HCT116 (cell line): ENCODE measurements at regions not wholly inside any gene's neighbourhood (a gene's known extent, or its start where the extent isn't known, plus 50 kb on each side); places are given as distances from the start of the nearest gene placed in this dataset.

ENCODE experiments used
- ATAC-seq: fragments of 200-7000 bp; cut with Tn5 transposase; 2 replicates; pipeline ENCODE4 v1.9.1; 2020; ENCODE audit warnings: mild to moderate bottlenecking, moderate library complexity
- BruUV-seq: library from RNA; stranded (reverse); fragments of 400-500 nt; replicated peaks from 2 replicates; lab custom pipeline; 2021; lab: Mats Ljungman, UMichigan
- CTCF ChIA-PET: fragments of 300-600 bp; sonication (Branson Sonifier 250); formaldehyde crosslinking; loops from one replicate; lab custom pipeline; 2021; ENCODE audit warnings: antibody characterized with exemption; lab: Charles Lee
- POLR2A ChIA-PET: fragments of 300-600, 350-600 bp; sonication (Branson Sonifier 250); formaldehyde crosslinking; loops from one replicate; lab custom pipeline; 2021; ENCODE audit warnings: antibody characterized with exemption; lab: Charles Lee
- RAD21 ChIA-PET, 2 experiments: fragments of 300-600 bp; sonication (Branson Sonifier 250); formaldehyde crosslinking; loops; one replicate each; lab custom pipeline; 2023; ENCODE audit warnings: low total read pairs in 2 of 2; ENCODE audit not compliant: uncharacterized antibody in 2 of 2, unreplicated experiment in 2 of 2, low non-redundant PET in 1 of 2; lab: Charles Lee
- DNase-seq: peaks from one replicate; pipeline ENCODE4 v3.0.0-alpha.2; 2010; ENCODE audit warnings: low read depth, low spot score
- H2AFZ ChIP-seq: fragments of 200-600 bp; shearing (Covaris generic), sonication (generic); 2 replicates; pipeline ENCODE4 v1.6.1; 2017; ENCODE audit warnings: low read depth, mixed run types, mixed read lengths, antibody characterized with exemption, low read length; ENCODE audit not compliant: poor library complexity, severe bottlenecking
- H3K27ac ChIP-seq: 2 replicates; pipeline ENCODE4 v1.5.1; 2012; ENCODE audit warnings: low read depth, low read length
- H3K27me3 ChIP-seq: fragments of 200-600 bp; sonication (generic); 2 replicates; pipeline ENCODE4 v1.6.1; 2016; ENCODE audit warnings: mixed run types, low read length, mixed read lengths; ENCODE audit not compliant: insufficient read depth
- H3K36me3 ChIP-seq, 2 experiments: fragments of 200-500 bp in 1 of 2; fragments of 200-600 bp in 1 of 2; sonication (Bioruptor generic) in 1 of 2; sonication (generic) in 1 of 2; 2 replicates each; pipeline versions ENCODE4 v1.5.1 to v1.6.1; 2014 to 2016; ENCODE audit warnings: low read length in 2 of 2, inconsistent platforms in 1 of 2, mixed read lengths in 1 of 2, mixed run types in 1 of 2; ENCODE audit not compliant: insufficient read depth in 2 of 2, control insufficient read depth in 1 of 2
- H3K4me1 ChIP-seq, 2 experiments: fragments of 200-600 bp in 1 of 2; sonication (generic) in 1 of 2; 2 replicates each; pipeline versions ENCODE4 v1.5.1 to v1.6.1; 2012 to 2017; ENCODE audit warnings: low read length in 2 of 2, inconsistent platforms in 1 of 2, mild to moderate bottlenecking in 1 of 2, mixed read lengths in 1 of 2, mixed run types in 1 of 2, moderate library complexity in 1 of 2; ENCODE audit not compliant: insufficient read depth in 2 of 2, control insufficient read depth in 1 of 2
- H3K4me2 ChIP-seq: fragments of 200-600 bp; sonication (generic); 2 replicates; pipeline ENCODE4 v1.6.1; 2017; ENCODE audit warnings: mixed run types, low read length, mixed read lengths
- H3K4me3 ChIP-seq, 2 experiments: fragments of 200-600 bp in 1 of 2; sonication (generic) in 1 of 2; replicated peaks in 1 of 2; 2 replicates each; pipeline ENCODE4 v1.5.1; 2011 to 2016; ENCODE audit warnings: low read length in 2 of 2, control low read depth in 1 of 2, low read depth in 1 of 2, mild to moderate bottlenecking in 1 of 2, mixed read lengths in 1 of 2, mixed run types in 1 of 2
- H3K79me2 ChIP-seq: fragments of 200-600 bp; sonication (generic); 2 replicates; pipeline ENCODE4 v1.6.1; 2017; ENCODE audit warnings: mild to moderate bottlenecking, mixed run types, low read length, moderate library complexity, mixed read lengths; ENCODE audit not compliant: insufficient read depth
- H3K9ac ChIP-seq: fragments of 200-600 bp; sonication (generic); 2 replicates; pipeline ENCODE4 v1.6.1; 2016; ENCODE audit warnings: low read length, mixed read lengths
- H3K9me2 ChIP-seq: fragments of 200-600 bp; sonication (generic), shearing (Covaris generic); 2 replicates; pipeline ENCODE4 v1.6.1; 2017; ENCODE audit warnings: mixed run types, mild to moderate bottlenecking, moderate library complexity; ENCODE audit not compliant: insufficient read depth
- H3K9me3 ChIP-seq, 2 experiments: fragments of 200-500 bp in 1 of 2; fragments of 200-600 bp in 1 of 2; sonication (Bioruptor generic) in 1 of 2; sonication (generic) in 1 of 2; 2 replicates each; pipeline ENCODE4 v1.6.1; 2014 to 2017; ENCODE audit warnings: low read length in 2 of 2, mixed read lengths in 2 of 2, inconsistent platforms in 1 of 2, low read depth in 1 of 2, mild to moderate bottlenecking in 1 of 2, mixed run types in 1 of 2, moderate library complexity in 1 of 2; ENCODE audit not compliant: control insufficient read depth in 1 of 2, insufficient read depth in 1 of 2
- H4K20me1 ChIP-seq: fragments of 200-600 bp; sonication (generic), shearing (Covaris generic); 2 replicates; pipeline ENCODE4 v1.6.1; 2017; ENCODE audit warnings: mixed run types, mild to moderate bottlenecking, moderate library complexity; ENCODE audit not compliant: insufficient read depth
- EGR1 ChIP-seq: IDR thresholded peaks from 2 replicates; pipeline ENCODE4 v1.6.1; 2012; ENCODE audit warnings: low read depth
- ELF1 ChIP-seq: IDR thresholded peaks from 2 replicates; pipeline ENCODE4 v1.6.1; 2012; ENCODE audit warnings: low read depth, borderline replicate concordance
- FOSL1 ChIP-seq: IDR thresholded peaks from 2 replicates; pipeline ENCODE4 v1.6.1; 2012; ENCODE audit warnings: low read depth
- POLR2A ChIP-seq: IDR thresholded peaks from 2 replicates; pipeline ENCODE4 v1.7.0; 2011; ENCODE audit warnings: borderline replicate concordance; ENCODE audit not compliant: insufficient read depth, insufficient read length; ENCODE audit errors: extremely low read depth
- POLR2AphosphoS5 ChIP-seq: IDR thresholded peaks from 2 replicates; pipeline ENCODE4 v1.6.1; 2011; ENCODE audit warnings: mild to moderate bottlenecking, low read depth, low read length, moderate library complexity
- RAD21 ChIP-seq: IDR thresholded peaks from 2 replicates; pipeline ENCODE4 v1.6.1; 2012; ENCODE audit warnings: low read depth, mild to moderate bottlenecking
- SIN3A ChIP-seq: IDR thresholded peaks from 2 replicates; pipeline ENCODE4 v1.6.1; 2012; ENCODE audit warnings: low read depth
- SRF ChIP-seq: IDR thresholded peaks from 2 replicates; pipeline ENCODE4 v1.6.1; 2012; ENCODE audit warnings: low read depth
- TCF7L2 ChIP-seq: IDR thresholded peaks from 2 replicates; pipeline ENCODE4 v1.7.0; 2011; ENCODE audit warnings: borderline replicate concordance, inconsistent platforms; ENCODE audit not compliant: insufficient read depth, insufficient read length; ENCODE audit errors: extremely low read depth
- ZFX ChIP-seq: fragments of 450-650 bp; IDR thresholded peaks from 2 replicates; pipeline ENCODE4 v1.6.1; 2017
- intact Hi-C: fragments of 100-400 bp; cut with micrococcal nuclease; formaldehyde crosslinking; loops from 2 replicates; pipeline ENCODE4 v1.10.0; 2022
- TF ChIP-seq, protein P1 (sequence below): IDR thresholded peaks from 2 replicates; pipeline ENCODE4 v1.6.1; 2012
- TF ChIP-seq, protein P2 (sequence below): IDR thresholded peaks from 2 replicates; pipeline ENCODE4 v1.6.1; 2012; ENCODE audit warnings: low read depth
- TF ChIP-seq, protein P3 (sequence below), 3 experiments: fragments of 200-600 bp in 1 of 3; sonication (generic) in 1 of 3; IDR thresholded peaks in 2 of 3; conservative IDR thresholded peaks in 1 of 3; 2 replicates each; pipeline ENCODE4 v1.5.1; 2012 to 2017; ENCODE audit warnings: low read depth in 2 of 3, low read length in 2 of 3, antibody characterized with exemption in 1 of 3, borderline replicate concordance in 1 of 3, control low read depth in 1 of 3, mild to moderate bottlenecking in 1 of 3, mixed read lengths in 1 of 3, mixed run types in 1 of 3, moderate library complexity in 1 of 3; ENCODE audit not compliant: insufficient read depth in 1 of 3
- TF ChIP-seq, protein P4 (sequence below): IDR thresholded peaks from 2 replicates; pipeline ENCODE4 v1.6.1; 2011; ENCODE audit warnings: mild to moderate bottlenecking, low read length, moderate library complexity; ENCODE audit not compliant: insufficient replicate concordance; ENCODE audit errors: extremely low read depth

DNA sequence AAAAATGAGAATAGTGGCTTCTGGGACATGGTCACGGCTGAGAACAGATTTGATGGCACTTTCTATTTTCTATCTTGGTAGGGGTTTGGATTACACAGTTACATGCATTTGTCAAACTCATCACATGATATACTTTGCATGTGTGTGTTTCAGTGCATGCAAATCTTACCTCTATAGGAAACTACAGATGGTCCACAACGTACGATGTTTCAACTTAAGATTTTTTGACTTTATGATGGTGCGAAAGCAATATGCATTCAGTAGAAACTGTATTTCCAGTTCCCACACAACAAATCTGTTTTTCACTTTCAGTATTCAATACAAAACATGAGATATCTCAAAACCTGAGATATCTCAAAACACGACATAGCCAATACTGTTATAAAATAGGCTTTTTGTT, 231.8 kb upstream of the SPTLC3 start:
- H3K36me3 ChIP-seq: no peaks in the 10 kb centered on the region
- no peak overlapping the region for H3K27ac ChIP-seq
- H3K4me3 ChIP-seq: no peak overlapping the region
- no peaks in the 10 kb centered on the region for H3K4me1 ChIP-seq
- no peaks in the 10 kb centered on the region for H4K20me1 ChIP-seq
- ATAC-seq: no peak
- H3K9ac ChIP-seq: no peak overlapping the region
- H3K9me3 ChIP-seq: peaks cover 6 to 17% of the 10 kb centered on the region in 2 experiments; a peak in 3 of 4 replicates
- no peaks in the 10 kb centered on the region for H3K9me2 ChIP-seq
- ChIA-PET CTCF (no interaction called here), POLR2A (no interaction called here), RAD21 (no interaction called here)
- intact Hi-C loops: no loop called here
- no peak overlapping the region for H3K4me2 ChIP-seq
- H3K27me3 ChIP-seq: no peaks in the 10 kb centered on the region
- no peak for TF ChIP-seq FOSL1
- DNase-seq: no peak
- BruUV-seq: no TSS peak
- no peak overlapping the region for H2AFZ ChIP-seq
- no peaks in the 10 kb centered on the region for H3K79me2 ChIP-seq

DNA sequence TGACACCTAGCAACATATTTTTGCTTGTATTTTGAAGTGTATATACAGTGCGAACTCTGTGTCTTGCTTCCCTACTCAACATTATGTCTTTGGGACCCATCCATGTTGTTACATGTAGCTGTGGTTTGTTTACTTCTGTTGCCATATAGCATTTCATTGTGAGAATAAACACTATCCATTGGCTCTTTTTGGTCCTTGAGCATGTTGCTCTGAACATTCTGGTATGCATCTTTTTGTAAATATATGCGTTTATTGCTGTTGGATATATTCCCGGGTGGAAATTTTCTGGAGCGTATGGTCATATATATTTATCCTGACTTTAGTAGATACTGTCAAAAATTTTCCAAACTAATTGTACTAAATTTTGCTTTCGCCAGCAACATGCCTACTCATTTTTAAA, 222.5 kb upstream of the SPTLC3 start:
- H3K4me3 ChIP-seq: no peak overlapping the region
- RAD21 ChIA-PET: no interaction called here
- no TSS peak for BruUV-seq
- intact Hi-C loops: no loop called here
- no peaks in the 10 kb centered on the region for H4K20me1 ChIP-seq
- H3K4me1 ChIP-seq: no peaks in the 10 kb centered on the region
- H3K9me3 ChIP-seq: peaks cover 12 to 15% of the 10 kb centered on the region in 2 experiments; a peak in 3 of 4 replicates
- POLR2A ChIA-PET: no interaction called here
- H3K79me2 ChIP-seq: no peaks in the 10 kb centered on the region
- H3K4me2 ChIP-seq: no peak overlapping the region
- TF ChIP-seq, protein P1, sequence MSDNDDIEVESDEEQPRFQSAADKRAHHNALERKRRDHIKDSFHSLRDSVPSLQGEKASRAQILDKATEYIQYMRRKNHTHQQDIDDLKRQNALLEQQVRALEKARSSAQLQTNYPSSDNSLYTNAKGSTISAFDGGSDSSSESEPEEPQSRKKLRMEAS: no peak
- TF ChIP-seq FOSL1 (no peak), EGR1 (no peak), SIN3A (no peak), ZFX (no peak), POLR2A (no peak), SRF (no peak), POLR2AphosphoS5 (no peak), ELF1 (no peak), RAD21 (no peak), TCF7L2 (no peak)
- TF ChIP-seq, protein P2, sequence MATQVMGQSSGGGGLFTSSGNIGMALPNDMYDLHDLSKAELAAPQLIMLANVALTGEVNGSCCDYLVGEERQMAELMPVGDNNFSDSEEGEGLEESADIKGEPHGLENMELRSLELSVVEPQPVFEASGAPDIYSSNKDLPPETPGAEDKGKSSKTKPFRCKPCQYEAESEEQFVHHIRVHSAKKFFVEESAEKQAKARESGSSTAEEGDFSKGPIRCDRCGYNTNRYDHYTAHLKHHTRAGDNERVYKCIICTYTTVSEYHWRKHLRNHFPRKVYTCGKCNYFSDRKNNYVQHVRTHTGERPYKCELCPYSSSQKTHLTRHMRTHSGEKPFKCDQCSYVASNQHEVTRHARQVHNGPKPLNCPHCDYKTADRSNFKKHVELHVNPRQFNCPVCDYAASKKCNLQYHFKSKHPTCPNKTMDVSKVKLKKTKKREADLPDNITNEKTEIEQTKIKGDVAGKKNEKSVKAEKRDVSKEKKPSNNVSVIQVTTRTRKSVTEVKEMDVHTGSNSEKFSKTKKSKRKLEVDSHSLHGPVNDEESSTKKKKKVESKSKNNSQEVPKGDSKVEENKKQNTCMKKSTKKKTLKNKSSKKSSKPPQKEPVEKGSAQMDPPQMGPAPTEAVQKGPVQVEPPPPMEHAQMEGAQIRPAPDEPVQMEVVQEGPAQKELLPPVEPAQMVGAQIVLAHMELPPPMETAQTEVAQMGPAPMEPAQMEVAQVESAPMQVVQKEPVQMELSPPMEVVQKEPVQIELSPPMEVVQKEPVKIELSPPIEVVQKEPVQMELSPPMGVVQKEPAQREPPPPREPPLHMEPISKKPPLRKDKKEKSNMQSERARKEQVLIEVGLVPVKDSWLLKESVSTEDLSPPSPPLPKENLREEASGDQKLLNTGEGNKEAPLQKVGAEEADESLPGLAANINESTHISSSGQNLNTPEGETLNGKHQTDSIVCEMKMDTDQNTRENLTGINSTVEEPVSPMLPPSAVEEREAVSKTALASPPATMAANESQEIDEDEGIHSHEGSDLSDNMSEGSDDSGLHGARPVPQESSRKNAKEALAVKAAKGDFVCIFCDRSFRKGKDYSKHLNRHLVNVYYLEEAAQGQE: no peak
- TF ChIP-seq, protein P3, sequence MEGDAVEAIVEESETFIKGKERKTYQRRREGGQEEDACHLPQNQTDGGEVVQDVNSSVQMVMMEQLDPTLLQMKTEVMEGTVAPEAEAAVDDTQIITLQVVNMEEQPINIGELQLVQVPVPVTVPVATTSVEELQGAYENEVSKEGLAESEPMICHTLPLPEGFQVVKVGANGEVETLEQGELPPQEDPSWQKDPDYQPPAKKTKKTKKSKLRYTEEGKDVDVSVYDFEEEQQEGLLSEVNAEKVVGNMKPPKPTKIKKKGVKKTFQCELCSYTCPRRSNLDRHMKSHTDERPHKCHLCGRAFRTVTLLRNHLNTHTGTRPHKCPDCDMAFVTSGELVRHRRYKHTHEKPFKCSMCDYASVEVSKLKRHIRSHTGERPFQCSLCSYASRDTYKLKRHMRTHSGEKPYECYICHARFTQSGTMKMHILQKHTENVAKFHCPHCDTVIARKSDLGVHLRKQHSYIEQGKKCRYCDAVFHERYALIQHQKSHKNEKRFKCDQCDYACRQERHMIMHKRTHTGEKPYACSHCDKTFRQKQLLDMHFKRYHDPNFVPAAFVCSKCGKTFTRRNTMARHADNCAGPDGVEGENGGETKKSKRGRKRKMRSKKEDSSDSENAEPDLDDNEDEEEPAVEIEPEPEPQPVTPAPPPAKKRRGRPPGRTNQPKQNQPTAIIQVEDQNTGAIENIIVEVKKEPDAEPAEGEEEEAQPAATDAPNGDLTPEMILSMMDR (IDR thresholded peaks at IDR 0.05 in 2 of 3, conservative IDR thresholded peaks at IDR 0.05 in 1 of 3; ENCODE audit: borderline replicate concordance in 1 of 3, insufficient read depth in 1 of 3, low read depth in 2 of 3, low read length in 2 of 3): no peak
- TF ChIP-seq, protein P4, sequence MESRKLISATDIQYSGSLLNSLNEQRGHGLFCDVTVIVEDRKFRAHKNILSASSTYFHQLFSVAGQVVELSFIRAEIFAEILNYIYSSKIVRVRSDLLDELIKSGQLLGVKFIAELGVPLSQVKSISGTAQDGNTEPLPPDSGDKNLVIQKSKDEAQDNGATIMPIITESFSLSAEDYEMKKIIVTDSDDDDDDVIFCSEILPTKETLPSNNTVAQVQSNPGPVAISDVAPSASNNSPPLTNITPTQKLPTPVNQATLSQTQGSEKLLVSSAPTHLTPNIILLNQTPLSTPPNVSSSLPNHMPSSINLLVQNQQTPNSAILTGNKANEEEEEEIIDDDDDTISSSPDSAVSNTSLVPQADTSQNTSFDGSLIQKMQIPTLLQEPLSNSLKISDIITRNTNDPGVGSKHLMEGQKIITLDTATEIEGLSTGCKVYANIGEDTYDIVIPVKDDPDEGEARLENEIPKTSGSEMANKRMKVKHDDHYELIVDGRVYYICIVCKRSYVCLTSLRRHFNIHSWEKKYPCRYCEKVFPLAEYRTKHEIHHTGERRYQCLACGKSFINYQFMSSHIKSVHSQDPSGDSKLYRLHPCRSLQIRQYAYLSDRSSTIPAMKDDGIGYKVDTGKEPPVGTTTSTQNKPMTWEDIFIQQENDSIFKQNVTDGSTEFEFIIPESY: no peak
- no peak overlapping the region for H3K9ac ChIP-seq
- ATAC-seq: no peak
- no peak overlapping the region for H3K27ac ChIP-seq
- H3K36me3 ChIP-seq: no peaks in the 10 kb centered on the region
- CTCF ChIA-PET: no interaction called here
- H2AFZ ChIP-seq: no peak overlapping the region
- H3K9me2 ChIP-seq: no peaks in the 10 kb centered on the region
- no peaks in the 10 kb centered on the region for H3K27me3 ChIP-seq
- no peak for DNase-seq
